GM12891 (cell line): ENCODE measurements at regions not wholly inside any gene's neighbourhood (a gene's known extent, or its start where the extent isn't known, plus 50 kb on each side); places are given as distances from the start of the nearest gene placed in this dataset.

Source experiments
- POLR2A ChIP-seq: IDR thresholded peaks from 2 replicates; pipeline ENCODE4 v1.6.1; 2011; ENCODE audit warnings: low read depth, low read length, control low read depth
- TAF1 ChIP-seq: IDR thresholded peaks from 2 replicates; pipeline ENCODE4 v1.6.1; 2011; ENCODE audit warnings: low read depth, low read length, control low read depth

DNA sequence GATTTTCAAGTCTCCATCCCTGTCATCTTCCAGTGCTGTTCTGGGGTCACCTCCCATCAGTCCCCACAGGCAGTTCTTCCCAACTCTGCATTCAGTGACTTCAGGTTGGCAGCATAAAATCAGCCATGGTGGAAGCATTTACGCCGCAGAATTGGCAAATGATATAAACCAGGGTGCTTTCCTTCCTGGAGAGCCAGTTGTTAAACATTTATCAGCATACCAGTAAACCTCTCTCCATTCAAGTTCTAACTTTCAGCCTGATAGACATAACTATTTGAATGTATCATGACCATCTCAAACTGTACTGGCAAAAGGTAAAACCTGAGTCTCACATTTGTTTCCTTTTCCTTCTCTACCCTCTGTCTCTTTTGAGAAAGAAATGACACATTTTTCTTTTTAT lies 69.7 kb upstream of the ITPRID1 start:
- TF ChIP-seq POLR2A = no peak
- no peak for TF ChIP-seq TAF1
